HS-5 (cell line): ENCODE measurements at regions not wholly inside any gene's neighbourhood (a gene's known extent, or its start where the extent isn't known, plus 50 kb on each side); places are given as distances from the start of the nearest gene placed in this dataset.

Experiments used
- DNase-seq: peaks from one replicate; pipeline ENCODE4 v3.0.0-alpha.2; 2012; ENCODE audit warnings: low read depth

DNA sequence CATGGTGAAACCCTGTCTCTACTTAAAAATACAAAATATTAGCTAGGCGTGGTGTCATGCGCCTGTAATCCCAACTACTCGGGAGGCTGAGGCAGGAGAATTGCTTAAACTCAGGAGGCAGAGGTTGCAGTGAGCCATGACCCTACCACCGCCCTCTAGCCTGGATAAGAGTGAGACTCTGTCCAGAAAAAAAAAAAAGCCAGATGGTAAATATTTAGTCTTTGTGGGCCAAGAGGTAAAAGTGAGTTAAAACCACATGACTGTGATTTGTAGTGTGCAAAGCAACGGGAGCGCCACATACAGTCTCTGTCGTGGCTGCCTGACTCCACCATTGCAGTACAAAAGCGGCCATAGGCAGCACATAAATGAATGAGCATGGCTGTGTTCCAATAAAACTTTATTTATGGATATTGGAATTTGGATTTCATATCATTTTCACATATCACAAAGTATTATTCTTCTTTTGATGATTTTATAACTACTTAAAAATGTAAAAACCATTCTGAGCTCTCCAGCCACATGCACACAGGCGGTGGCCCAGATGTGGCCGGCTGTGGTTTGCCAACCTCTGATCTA lies 51.8 kb upstream of the CASZ1 start:
- DNase-seq, result no peak

DNA sequence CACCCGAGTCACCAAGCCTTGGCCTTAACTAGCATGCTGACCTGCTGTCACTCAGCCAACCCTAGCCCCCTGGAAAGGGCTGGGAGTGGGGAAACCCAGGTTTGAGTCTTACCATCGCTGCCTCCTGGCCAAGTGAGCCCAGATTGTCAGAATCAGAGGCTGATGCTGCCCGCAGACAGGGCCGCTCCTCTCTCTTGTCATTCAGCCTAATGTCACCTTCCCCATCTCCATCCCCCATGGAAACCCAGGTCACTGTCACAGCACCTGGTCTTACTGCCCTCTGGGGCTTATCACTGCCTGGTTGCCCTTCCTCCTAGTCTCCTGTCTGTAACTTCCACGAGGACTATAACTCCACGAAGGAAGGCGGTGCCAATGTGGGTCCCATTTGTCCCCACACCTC lies 53.6 kb upstream of the CASZ1 start:
- no peak for DNase-seq

DNA sequence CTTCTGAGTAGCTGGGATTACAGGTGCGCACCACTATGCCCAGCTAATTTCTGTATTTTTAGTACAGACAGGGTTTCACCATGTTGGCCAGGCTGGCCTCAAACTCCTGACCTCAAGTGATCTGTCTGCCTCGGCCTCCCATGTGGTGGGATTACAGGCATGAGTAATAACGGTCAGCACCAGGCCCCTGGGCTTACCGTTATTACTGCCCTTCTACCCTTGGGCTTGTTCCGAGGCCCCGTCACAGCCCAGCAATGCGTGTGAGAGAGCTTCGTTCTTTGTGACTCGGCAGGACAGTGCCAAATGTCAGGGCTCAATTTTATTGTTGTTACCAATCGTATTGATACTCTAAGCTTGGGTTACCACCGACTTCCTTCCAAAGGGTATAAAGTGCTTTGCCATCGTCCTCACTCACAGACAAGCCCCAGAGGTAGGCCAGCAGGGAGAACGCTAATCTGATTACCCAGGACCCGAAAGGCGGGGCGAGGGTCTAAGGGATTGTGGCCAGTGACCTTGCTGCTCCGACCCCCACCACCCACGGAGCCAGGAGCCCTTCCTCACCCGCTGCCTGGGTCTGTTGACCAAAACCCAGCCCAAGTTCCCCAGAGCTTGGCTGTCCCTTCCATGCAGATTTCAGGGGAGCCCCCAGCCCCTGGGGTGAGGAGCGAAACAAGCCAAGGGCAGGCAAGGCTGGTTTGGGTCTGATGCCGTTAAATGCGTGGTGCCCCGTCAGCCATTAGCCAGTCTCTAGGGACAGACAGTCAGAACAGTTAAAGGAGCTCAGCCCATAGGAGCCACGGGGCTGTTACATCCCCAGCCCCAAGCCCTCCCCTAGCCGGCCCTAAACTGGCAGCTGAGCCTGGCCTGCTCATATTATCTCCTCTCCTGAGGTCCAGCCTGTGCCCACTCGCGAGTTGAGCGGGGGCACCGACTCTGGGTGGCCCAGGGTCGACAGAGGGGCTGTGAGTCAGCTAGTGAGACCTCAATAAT lies 54.9 kb upstream of the CASZ1 start:
- no peak for DNase-seq

DNA sequence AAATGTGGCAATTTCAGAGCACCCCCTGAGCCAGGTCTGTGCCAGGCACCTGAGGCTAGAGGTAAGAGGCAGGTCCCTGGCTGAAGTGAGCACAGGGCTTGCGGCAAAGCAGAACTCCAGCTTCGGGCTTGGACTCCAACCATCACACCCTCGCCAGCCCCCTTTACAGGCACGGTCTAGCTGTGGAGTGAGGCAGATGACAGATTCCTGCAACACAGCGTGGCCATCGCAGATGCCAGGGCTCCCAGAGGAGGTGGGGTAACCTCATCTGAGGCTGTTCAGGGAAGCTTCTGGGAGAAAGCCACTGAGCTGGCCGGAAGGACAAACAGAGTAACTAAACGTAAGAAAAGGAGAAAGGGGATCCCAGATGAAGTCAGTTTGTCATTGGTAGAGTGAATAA lies 55.6 kb upstream of the CASZ1 start:
- no peak for DNase-seq

DNA sequence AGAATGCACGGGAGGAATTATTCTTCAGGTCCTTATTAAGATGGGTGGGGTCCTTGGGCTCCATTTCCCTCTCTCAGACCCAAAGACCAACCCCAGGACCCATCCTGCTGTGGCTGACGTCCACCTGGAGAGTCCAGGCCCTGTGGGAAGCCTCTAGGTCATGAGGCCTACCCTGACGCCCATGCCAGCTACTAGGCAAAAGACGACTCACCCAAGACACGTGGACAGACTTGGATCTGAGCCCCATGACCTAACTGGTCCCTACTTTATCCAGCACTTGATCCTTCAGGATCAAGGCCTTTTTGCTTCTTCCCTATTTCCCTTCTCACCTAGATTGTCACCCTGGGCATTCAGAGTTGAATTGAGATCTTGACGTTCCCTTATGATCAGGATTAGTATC lies 56.0 kb upstream of the CASZ1 start:
- DNase-seq, result no peak

DNA sequence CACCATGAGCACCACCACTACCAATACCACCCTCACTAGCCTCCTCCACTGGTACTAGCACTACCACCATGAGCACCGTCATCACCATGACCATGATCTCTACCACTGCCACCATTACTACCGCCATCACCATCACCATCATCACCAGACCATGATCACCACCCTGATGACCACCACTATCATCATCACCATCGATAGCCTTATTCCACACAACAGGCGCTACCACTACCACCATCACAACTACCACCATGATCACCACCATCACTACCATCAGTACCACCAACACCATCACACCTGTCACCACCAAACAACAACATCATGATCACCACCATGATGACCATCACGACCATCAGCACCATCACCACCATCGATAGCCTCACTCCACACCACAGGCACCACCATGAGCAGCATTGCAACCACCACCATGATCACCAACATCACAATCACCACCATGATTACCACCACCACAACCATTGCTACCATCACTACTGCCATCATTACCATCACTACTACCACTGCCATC lies 56.6 kb upstream of the CASZ1 start:
- no peak for DNase-seq

DNA sequence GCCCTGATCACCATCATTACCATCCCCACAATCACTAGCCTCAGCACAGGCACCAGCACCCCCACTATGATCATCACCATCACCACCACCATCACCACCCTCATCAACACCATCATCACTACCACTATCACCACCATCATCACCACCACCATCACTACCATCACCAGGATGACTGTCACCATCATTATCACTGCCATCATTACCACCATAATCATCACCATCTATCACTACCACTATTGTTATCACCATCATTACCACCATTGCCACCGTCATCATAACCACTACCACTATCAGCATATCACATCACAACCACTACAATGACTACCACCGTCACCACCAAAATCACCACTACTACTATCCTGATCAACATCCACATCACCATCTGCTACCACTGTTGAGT lies 57.3 kb upstream of the CASZ1 start:
- DNase-seq, result no peak

DNA sequence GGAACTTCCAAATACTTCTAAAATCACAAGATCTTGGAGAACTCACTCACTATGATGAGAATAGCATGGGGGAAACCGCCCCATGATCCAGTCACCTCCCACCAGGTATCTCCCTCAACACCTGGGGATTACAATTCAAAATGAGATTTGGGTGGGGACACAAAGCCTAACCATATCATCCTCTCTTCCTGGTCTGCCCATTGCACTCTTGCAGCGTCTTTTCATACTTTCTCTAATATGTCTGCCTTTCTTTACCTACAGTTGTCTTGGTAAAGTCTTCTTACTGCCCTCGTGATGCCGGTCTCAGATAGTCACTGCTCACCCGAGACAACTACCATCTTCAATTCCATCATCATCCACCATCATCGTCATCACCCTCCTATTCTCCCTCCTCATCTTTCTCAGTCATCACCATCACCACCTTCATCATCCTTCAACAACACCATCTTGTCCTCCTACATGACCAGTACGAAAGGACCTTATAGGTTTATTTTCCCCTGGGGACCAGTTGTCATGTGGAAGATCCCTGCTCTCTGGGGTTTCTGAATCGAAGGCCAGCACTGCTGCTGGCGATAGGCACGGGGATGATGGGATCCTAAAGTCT lies 58.5 kb upstream of the CASZ1 start:
- no peak for DNase-seq

DNA sequence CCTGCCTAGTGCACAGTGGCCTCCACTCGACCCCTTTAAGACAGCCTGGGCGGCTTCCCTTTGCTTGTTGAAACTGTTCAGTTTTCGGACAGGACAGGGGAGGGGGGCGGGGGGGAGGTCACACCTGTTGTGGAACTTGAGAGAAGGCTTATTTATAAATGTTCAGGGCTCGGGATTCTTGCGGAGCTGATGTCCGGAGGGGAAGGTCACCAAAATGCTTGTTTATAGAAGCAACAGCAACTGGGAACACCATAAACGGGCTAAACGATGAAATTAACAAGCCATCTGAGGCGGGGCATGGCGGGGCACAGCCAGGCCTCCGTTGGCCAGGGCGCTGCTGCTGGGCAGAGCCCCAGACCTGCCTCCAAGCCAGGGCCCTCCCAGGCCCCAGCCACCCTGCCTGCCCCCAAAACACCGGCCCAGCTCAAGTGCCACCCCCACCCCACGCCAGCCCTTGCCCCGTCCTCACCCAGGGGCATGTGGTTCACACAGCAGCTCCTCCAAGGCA lies 59.8 kb upstream of the CASZ1 start:
- no peak for DNase-seq

DNA sequence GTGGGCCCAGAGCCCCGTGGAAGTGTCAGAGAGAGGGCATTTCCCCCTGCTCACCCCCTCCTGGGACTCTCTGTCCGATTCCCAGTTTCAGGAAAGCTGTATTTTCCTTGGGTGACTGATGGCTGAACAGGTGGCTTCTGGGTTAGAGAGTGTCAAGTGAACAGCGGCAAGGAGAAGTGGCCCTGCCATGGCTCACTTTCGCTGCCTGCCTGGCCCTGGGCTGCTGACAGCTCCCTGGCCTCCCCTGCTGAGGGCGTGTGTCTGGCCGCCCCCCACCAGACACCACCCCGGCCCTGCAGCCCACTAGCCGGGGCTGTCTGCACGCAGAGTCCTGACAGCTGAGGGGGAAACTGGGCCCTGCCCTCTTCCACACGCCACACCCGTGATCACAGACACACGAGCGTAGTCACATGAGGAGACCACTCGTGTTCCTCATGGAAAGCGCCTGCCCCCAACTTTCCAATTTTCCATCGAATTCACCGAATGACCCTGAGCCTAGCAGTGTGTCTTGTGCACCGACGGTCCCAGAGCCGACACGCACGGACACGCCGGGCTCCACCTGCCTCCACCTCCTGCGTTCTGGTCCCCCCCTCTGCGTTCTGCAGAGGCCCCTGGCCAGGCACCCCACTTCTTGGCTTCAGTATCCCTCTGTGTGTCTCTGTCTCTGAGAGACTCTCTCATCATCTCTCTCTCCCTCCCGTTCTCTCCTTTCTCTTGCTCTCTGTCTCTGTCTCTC lies 60.6 kb upstream of the CASZ1 start:
- no peak for DNase-seq

DNA sequence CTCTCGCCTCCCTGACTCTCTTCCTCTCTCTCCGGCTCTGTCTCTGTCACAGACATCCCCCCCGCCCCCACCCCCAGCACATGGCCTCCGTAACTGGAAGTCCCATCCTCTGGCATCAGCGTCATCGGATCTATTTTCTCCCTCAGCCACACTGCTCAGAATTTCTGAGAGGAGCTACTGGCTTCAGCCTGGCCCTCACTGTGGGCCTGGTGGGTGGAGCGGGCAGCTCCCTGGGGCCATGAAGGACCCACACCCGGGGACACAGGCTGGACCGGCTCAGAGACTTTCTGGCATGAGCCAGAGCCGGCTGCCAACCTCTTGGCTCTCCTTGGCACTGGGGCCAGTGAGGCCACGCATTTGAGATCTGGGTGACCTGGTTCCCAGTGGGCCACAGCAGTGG lies 61.2 kb upstream of the CASZ1 start:
- DNase-seq, result no peak

DNA sequence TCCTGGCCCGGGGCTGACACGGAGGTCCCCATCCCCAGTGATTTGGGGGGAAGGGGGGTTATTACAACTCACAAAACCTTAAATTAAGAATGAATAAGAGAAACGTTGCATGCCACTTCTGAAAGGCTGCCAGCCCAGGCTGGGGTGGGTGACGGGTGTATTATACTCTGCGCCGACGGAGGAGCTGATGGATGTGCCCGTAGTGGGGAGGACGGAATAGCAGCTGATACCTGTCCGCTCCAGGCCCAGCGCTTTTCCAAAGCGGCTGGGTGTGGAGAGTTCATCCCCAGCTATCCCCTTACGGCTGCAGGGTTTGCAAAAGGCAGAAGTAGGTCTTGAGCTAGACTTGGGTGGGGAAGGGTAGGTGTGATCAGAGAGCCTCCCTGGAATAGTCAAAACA lies 63.8 kb upstream of the CASZ1 start:
- no peak for DNase-seq

DNA sequence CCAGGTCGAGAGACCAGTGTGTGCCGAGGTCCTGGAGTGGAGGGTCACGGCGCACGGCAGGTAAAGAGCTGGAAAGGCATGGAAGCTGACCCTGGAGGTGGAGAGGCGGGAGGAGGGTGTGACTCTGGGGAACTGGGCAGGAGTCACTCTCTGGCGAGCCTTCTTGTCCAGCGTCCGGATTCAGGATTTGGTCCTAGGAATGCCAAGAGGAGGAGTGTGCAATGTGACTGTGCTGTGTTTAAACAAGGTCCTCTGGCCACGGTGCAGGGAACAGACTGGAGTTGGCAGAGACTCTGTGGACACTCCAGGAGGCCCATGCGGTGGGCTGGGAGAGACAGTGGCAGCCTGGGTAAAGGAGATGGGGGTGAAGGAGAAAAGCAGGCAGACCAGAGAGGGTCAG lies 64.2 kb upstream of the CASZ1 start:
- DNase-seq, result no peak

DNA sequence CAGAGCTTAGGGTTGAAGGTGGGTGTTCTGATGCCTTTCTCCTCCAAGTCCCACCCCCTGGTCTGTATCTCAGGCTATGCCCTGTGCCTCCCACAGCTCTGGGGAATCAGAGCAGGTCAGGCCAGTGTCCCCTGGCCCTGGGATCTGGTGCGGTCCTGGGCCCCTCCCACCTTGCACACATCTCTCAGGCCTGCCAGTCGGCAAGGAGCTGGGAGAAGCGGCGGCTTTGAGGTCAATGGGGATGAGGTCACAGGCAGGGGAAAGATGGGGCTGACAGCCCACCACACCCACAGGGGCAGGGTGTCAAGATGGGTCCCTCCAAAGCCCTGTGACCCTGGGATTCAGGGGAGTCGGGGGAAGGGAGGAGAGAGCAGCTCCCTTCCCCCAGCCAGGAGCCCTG lies 65.4 kb upstream of the CASZ1 start:
- no peak for DNase-seq

DNA sequence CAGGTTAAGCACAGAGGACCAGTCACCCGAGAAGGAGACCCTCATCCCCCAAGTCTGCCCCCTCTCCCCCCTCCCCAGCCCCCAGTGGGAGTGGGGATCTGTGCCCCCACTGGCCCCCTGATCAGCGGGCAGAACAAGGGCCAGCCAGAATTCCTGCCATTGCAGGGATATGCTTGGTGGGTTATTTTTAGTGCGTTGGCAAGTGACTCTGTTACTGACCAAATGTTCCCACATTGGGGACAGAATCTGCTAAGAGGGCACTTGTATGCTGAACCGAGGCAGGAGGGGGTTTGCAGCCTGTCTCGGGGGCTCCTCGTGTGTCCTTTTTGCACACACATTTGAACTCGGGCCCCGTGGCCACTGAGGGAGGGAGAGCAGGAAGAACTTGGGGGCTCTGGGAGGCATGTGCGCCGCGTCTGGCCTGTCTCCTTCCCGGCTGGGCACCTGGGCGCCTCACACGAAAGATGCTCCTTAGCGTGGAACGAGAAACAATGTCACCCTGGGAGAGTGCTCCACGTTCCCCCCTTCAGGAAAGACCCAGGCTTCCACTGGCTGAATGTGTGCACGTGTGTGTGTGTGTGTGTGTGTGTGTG lies 66.4 kb upstream of the CASZ1 start:
- no peak for DNase-seq

DNA sequence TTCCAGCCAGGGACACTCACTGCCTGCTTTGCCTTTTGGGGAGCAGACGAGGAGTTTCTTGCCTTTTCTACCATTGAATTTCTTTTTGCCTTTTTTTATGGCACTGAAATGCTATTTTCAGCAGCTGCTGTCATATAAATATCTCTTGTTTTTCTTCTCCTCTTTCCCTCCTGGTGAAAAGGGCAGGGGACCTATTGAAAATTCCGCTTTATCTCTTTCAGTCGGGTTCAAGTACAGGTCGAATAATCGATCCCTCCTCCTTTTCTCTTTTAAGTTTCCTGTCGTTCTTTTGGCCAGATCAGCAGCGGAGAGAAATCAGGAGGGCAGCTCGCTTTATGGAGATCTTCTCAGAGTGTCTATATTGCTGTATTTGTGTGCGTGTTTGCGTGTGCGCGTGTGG lies 67.4 kb upstream of the CASZ1 start:
- no peak for DNase-seq

DNA sequence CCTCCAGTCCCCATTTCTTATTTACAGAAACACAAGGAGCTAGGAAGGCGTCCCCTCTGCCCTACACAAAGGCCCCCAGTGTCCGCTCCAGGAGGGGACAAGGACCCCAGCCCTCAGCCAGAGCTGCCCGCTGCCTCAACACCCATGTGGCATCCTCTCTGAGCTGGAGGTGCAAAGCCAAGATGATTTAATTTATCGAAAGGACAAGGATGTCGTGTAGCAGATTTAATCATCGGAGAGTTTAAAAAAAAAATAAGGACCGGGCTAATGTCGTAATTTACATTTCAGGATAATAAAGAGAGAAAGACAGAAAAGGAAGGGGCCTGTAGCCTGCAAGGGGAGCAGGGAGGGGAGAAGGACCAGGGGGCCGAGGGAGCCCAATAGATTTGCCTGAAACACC lies 68.3 kb upstream of the CASZ1 start:
- DNase-seq, result no peak

DNA sequence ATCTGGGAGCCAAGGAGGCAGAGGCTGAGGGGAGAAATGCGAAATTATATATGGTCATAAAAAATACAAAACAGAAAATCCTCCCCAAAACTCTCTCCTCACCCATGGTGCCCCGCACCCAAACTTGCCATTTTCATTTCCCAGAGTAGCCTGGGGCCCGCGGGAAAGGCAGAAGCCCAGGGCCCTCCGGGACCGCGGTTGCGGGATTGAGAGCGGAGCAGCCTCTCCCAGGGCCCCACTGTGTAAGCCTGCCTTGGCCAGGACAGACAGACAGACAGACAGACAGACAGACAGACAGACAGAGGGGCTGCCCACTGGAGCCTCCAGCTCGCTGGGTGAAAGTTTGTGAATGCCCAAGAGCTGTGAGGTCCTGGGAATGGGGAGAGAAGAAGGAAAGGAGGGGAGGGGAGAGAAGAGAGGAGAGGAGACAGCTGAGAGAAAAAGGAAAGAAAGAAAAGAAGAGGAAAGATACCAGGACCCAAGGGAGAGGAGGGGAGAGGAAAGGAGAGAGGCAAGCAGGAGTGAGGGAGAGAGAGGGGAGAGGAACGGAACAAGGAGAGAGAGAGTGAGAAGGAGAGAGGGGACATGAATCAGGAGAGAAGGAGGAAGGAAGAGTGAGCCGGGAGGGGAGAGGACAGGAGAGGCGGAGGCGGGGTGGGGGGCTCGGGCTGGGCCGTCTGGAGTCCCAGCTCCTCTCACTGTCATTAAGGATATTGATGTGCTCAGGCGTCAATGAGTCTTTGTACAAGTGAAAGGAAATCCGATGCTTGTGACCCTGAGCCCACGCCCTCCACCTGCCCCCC lies 69.3 kb upstream of the CASZ1 start:
- DNase-seq, result no peak

DNA sequence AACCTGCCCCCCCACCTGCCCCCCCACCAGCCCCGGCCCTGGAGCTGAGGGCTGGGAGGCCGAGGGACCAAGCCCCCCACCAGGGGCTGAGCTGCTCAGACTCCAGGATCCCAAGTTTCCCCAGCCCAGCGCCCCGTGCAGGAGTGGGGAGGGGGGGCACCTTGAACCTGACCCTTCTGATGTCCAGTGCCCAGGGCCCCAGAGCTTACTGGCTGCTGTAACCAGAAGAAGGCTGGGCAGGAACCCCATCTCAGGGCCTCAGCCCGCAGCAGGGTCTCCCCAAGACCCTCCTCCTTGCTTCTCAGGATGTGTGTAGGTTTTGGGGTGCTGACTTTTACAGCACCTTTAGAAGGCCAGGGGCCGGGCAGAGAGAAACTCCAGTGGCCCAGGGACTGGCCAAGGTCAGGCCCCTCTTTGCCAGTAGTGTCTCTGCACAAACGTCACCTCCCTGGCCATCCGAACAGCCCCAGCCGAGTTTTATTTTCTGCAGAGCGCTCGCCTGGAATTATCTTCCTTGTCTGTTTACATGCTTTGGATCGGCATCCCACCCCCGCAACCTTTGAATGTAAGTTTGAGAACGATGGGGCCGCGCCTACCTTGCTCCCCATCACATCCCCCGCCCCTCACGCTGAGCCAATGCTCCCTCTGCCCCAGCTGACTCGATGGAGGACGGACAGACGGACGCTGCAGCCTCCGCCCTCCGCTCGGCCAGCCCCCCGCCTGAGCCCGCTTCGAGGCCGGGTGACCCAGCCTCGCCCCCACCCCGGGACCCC lies 70.1 kb upstream of the CASZ1 start:
- DNase-seq, result no peak

DNA sequence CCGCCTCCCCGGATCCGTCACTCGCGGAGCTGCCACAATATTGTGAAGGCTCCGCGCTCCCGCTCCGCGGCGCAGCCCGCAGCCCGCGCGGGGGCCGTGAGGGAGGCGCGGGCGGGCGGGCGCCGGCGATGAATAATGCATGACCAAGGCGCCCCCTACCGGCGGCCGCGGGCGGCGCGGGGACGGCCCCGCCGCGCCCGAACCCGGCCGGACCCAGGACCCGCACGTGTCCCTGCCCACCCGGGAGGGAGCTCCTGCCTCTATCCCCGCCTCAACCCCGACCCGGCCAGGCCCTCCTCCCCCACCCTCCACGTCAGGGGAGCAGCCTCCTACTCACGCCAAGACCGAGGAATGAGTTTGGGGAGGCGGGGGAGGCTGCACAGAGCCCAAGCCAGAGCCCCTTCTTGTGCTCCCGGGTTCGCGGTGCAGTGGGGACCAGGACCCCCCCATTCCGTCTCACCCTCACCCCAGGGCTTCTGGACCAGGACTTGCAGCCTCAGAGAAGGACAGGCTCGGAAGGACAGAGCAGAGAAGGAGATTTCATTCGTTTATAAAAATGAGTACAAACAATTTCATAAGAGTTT lies 70.8 kb upstream of the CASZ1 start:
- no peak for DNase-seq
